NK-92 treated with Interleukin-12 subunit alpha and Interleukin-12 subunit beta, amount 100 ng/mL, for 24 hours (cell line): ENCODE measurements at regions not wholly inside any gene's neighbourhood (a gene's known extent, or its start where the extent isn't known, plus 50 kb on each side); places are given as distances from the start of the nearest gene placed in this dataset.
"Not testable (repeated sequence)": the region's sequence is repeated elsewhere in the genome, so short reads cannot be mapped to it uniquely, and the experiment has no call there.

Experiments used
- DNase-seq: peaks from one replicate; lab custom pipeline; 2025; lab: John Stamatoyannopoulos, UW

DNA sequence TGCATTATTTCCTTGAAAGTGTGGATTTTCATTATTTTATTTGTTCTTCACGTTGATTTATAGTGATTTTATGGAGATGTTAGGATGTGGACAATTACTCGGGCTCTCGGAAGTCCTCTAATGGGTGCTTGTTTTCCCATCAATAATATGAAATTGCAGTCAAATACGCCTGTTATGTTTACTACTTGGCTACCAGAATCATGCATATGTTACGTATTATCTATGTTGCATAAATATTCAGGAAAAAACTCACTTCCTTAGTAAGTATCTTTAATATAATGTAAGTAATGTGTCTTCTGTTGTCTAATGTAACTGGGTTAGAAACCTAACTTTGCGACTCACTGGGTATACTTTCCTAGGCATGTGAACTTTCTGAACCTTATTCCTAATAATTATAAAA is 823.4 kb upstream of the CHORDC1 start:
- DNase-seq = no peak

DNA sequence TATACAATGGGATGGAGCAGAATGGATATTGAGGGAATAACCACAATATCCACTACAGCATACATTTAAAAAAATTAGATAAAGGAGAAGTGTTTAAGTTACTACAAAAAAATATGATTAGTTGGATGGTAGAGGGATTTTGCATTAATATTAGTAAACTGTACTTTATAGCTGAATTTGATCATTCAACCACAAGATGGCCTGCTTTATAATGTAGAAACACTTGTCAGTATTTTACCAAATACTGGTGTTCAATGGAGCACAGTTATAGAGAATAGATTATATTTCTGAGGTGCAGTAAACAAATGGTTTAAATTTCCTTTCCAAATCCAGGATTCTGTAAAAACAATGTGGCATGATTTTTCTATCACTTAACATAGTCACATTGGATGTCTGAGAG is 818.8 kb upstream of the CHORDC1 start:
- DNase-seq = no peak

DNA sequence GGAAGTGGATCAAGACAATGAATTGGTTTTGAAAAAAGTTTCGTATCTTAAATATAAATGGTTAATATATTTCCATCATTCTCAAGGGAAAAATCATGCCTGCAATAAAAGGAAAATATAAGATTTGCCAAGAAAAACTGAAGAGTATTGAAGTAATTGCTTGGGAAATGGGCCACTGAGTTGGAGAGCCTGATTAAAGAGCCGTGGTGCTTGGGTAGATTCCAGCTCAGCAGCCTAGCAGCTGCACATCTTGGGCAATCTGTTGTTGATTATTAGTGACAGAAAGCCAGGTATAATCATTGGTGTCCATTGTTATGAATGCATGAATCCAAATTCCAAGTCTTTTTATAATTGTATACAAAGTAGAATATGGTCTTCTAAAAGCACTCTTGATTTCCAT is 800.9 kb upstream of the CHORDC1 start:
- DNase-seq = no peak

DNA sequence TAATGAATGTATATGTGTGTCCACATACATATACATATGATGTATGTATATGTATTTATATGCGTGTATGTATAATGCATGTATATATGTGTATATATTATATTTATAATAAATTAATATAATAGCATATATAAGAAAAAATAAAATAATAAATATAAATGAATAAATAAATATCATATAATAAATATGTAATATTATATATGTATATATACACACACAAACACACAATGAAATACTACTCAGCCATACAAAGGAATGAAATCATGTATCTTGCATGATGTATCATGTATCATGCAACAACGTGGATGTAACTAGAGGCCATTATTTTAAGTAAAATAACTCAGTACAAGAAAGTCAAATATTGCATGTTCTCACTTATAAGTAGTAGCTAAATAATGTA is 788.7 kb upstream of the CHORDC1 start:
- no peak for DNase-seq

DNA sequence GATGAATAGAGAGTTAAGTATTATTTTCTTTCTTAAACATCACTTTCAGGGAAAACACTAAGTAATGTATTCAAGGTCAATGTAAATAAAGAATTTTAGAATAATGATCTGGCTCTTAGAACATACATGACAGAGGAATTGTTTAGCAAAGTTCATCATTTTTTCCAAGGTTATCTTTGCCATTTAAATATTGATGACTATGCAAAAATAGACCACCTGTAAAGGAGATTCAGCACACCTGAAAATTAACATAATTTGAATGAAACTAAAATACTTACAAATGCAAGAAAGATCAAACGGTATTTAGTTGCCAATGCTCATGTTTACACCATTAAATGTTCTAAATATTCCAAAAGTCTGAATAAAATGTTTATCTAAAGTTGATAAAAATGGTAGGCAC is 782.6 kb upstream of the CHORDC1 start:
- no peak for DNase-seq

DNA sequence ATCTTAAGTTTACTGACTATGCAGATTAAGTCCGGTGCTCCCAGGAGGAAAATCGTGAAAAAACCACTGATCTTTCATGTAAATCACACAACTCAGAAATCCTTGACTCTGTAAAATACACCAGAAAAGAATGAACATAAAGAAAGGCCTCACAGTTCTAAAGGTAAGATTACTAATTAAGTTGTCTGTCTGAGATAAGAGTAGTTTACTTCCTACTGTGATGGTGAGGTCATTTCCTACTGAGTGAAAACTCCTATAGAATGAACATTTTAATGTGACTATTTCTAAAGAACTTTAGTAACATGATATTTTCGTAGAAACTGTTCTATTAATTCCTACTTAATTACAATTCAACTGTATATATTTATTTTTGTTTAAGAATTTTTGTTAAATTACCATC is 774.4 kb upstream of the CHORDC1 start:
- DNase-seq = no peak

DNA sequence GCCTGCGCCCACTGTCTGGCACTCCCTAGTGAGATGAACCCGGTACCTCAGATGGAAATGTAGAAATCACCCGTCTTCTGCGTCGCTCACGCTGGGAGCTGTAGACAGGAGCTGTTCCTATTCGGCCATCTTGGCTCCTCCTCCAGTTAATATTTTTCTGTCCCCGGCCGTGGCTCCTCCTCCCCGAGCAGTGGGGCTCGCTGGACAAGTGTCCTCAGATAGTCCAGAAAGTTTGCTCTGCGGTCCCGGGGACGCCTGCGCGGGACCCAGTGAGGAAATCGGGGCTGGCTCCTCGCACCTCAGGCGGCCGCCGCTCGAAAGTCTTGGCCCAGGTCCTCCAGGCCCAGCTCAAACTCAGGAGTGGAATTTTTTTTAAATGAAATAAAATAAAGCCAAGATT is 749.3 kb upstream of the CHORDC1 start:
- DNase-seq = not testable (repeated sequence)

DNA sequence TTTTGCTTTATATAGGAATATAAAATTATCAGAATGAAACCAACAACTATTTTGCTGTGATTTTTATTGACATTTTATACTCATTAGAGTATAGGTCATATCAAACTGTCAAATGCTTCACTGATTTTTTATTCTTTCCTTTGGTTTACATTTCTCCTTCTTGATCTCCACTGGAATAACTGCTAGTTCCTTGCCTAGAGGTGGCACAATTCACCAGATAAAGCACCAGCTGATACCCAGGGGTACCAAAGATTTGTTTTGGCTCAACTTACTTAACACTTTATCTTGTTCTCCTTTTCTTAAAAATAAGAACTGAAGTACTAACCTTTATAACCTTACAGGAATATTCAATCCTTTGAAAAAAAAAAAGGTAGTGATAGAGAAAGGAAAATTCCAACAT is 725.1 kb upstream of the CHORDC1 start:
- no peak for DNase-seq

DNA sequence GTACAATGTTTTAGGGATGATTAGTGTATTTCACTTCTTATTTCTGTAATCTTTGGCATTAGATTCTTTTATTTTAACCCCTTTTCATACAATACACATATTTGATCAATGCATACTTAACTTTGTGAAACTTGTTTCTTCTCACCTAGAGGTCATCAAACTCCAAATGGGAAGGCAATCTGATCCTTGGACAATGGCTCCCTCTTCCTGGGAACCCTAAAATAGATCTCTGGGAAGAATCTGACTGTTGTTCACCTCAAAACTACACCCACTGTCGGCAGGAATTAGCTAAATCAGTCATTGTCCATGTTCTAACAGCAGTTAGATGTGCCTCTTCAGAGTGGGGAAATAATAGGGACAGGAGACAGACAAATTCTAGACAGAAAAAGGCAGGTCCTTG is 707.4 kb upstream of the CHORDC1 start:
- DNase-seq = no peak

DNA sequence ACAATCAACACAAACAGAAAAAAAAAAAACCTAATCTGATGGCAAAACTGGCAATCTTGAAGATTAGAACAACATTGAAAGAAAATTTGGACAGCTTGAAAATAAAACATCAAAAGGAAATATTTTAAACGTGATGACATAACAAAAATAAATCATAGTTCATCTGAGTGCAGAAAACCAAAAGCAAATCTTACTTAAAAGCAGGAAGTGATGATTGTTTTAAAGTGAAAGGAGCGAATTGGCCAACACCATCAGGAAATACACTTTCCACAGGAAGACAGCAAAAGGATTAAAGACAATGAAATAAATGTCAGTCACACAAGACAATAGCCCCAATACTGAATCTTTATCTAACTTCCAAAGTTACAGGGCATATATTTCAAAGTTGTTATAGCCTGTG is 696.5 kb upstream of the CHORDC1 start:
- DNase-seq = no peak

DNA sequence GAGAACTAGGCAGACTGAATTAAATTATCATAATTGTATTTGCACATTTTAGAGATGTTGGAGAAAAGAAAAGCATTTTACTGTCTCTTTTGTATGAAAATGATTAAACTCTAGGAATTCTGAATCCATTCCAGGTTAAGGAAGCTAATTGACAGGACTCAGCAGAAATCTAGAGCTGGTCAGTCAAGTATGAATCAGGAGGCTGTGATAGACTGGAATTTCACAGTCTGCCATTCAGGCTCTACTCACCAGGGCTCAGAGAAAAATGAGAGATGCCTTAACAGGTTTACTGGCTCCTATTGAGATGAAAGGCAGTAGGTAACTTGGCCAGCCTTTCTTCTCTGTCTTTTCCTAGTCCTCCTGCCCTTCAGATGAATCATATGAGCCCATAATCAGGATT is 693.9 kb upstream of the CHORDC1 start:
- no peak for DNase-seq

DNA sequence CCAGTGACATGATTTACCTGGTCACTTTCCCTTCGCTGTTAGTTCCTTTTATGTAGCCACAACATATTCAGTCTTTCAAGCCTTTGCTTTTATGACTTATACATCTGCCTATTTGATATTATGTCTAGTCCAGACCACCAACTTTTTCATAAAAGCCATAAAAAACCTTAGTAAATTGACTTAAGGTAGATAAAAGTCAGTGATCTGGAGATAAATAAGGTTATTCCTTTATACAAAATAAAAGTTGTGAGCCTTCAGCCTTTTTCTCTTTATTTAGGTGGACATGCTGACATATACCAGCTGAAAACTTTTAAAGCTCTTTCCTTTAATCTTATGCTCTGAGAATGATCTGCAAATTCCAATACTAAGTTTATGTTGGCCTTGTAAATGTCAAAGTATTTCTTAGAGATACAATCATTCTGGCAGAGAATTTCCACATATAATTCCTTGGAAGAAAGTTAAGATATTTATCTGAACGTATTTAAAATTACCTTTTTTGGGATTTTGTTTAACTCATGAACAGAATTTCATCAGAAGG is 690.4 kb upstream of the CHORDC1 start:
- no peak for DNase-seq

DNA sequence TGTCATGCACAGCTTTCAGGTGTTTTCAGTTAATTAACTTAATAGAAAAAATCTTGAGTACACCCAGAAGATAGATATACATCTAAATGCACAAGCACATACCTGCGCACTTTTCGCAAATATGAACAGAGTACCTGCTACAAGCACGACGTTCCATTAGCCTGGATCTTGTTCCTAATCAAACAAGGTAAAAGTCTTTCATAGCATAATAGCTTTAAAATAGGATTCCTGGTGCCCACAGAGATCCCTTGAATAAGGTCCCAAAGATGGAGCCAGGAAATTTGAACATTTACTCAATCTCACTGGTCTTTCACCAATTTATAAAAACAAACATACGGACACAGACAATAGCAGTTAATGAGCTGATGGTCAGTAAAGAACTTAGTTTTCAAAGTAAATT is 689.8 kb upstream of the CHORDC1 start:
- no peak for DNase-seq

DNA sequence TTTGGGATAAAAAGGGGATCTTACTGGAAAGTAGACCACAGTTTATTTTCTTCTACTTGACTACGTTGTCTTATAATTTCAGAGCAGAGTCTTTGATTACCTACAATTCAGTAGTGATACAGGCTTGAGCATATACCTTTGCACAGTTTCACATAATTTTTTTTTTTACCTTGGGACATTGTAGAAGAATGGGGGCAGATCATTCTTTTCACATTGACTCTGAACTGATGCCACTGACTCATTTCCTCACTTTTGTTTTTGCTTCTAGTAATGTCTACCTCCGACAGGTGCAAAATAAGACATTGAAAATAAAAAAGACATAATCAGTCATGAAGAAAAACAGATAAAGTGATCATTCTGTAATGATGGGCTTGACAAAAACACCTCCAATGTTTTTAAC is 688.3 kb upstream of the CHORDC1 start:
- DNase-seq = no peak

DNA sequence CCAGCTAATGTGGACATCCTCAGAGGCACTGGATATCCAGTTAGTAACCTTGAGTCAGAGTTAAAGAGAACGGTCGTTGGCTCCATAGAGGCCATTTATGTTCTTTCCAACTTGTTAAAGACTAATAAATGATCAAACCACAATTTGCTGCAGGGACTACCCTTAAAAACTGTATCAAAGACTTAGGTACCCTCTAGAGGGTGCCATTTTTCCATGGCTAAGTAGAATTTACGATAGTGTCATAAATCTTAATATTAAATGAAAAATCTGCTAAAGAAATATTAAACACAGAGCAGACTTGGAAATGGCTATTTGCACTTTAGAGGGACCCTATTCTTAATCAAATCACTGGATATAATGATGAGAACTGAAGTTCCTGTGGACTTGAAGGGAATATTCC is 685.2 kb upstream of the CHORDC1 start:
- DNase-seq = no peak

GRCh38 chr11:90895850-90896249 is 673.0 kb upstream of the CHORDC1 start:
- DNase-seq = no peak

DNA sequence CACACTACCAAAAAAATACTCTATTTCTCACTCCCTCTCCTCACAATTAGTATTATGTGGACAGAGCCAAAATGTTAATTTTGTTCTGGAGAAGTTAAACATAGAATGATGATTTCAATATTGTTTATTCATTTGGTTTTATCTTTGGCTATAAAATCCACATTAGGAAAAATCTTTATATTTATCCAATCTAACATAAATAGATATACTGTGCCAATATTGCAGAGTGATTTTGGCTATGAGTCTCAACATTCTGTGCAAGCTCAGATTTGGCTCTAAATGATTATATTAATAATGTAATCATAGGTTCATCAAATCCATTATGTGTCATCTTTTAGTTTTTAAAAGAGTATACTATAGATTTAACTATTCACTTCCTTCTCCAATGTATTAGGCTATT is 667.5 kb upstream of the CHORDC1 start:
- DNase-seq = no peak

GRCh38 chr11:90884181-90884580 is 661.3 kb upstream of the CHORDC1 start:
- no peak for DNase-seq

DNA sequence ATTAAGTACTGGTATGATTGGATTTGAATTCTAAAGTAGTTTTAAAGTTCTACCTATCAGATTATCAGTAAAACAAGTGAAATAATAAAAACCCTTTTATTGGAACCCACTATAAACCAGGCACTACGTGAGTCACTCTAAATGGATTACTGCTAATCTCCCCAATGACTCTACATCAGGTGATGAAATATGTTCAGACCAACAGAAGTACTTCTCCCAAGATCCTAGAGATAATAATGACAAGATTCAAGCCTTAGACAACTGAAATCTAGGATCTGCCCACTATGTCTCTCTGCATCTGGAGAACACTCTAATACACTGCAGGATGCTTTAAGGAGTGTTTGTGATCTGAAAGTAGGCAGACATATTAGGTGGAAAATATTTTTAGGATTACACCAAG is 652.1 kb upstream of the CHORDC1 start:
- no peak for DNase-seq

DNA sequence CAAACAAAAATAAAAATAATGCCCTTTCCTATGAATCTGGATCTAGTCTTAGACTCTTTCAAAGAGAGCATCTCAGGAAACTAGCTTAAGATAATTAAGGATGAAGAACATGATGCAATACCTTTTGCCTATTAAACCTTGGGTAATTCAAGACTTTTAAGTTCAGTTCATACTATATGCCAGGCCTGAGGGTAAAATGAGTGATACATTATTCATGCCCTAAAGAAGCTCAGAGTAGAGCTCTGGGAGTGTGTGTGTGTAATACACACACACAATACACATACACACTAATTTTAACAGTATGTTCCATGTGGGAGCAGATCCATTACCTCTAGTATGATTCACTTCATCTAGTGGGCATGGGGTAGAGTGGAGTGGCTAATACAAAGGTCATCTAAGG is 651.4 kb upstream of the CHORDC1 start:
- DNase-seq = no peak

GRCh38 chr11:90867416-90867815 is 644.6 kb upstream of the CHORDC1 start:
- DNase-seq = no peak

GRCh38 chr11:90856790-90857189 is 633.9 kb upstream of the CHORDC1 start:
- DNase-seq = no peak

DNA sequence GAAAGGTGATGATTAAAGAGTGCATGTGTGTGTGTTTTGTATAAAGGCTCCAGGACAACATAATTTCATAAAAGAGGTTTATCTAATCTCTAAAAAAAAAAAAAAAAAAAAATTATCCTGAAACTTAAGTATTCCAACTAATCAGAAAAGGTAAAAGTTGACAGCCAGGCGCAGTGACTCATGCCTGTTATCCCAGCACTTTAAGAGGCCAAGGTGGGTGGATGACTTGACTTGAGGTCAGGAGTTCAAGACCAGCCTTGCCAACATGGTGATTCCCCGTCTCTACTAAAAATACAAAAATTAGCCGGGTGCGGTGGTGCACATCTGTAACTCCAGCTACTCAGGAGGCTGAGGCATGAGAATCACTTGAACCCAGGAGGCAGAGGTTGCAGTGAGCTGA is 632.7 kb upstream of the CHORDC1 start:
- no peak for DNase-seq

DNA sequence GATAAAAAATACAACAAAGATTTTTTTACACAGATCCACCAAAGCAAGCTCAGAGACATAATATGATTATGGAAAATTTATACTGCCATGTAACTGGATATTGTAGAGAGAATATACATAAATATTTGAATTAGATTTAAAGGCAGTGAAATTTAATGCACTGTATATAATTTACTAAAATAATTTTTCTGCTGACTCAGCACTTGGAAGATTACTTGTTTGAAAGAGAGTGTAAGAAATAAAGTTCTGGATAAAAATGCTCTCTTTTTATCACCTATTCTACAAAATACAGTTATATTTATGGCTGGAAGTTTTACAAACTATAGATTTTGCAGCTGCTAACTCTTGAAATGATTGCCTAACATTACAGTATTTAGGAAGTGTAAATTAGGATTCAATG is 628.3 kb upstream of the CHORDC1 start:
- no peak for DNase-seq

DNA sequence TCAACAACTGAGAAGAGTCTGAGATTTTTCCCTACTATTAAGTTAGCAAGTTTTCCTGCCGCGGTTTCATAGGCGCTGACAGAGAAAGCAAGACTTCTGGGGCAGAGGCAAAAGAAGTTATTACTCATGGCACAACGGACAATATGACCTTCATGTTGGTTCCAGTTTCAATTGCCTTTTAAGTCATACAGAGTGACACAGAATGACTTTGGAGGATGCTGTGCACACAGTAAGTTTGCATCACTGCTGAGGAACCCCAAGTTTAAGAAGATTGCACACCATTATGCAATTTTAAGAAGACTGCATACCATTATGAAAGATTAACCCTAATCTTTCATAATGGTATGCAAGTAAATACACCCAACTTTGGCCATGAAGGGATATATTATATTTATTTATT is 626.5 kb upstream of the CHORDC1 start:
- no peak for DNase-seq
